Neural progenitor cell (in vitro differentiated cells): ENCODE measurements at regions not wholly inside any gene's neighbourhood (a gene's known extent, or its start where the extent isn't known, plus 50 kb on each side); places are given as distances from the start of the nearest gene placed in this dataset.

Experiments used
- EZH2 ChIP-seq: fragments of 200-600 bp; sonication (generic); IDR thresholded peaks from 2 replicates; pipeline ENCODE4 v1.6.1; 2017; ENCODE audit warnings: antibody characterized with exemption, mild to moderate bottlenecking, moderate library complexity
- EZH2phosphoT487 ChIP-seq: fragments of 200-600 bp; sonication (generic); IDR thresholded peaks from 2 replicates; pipeline ENCODE4 v1.6.1; 2017; ENCODE audit warnings: antibody characterized with exemption
- TF ChIP-seq, protein P1 (sequence below): fragments of 200-600 bp; sonication (generic); IDR thresholded peaks from 2 replicates; pipeline ENCODE4 v1.5.1; 2017; ENCODE audit warnings: antibody characterized with exemption, mild to moderate bottlenecking

DNA sequence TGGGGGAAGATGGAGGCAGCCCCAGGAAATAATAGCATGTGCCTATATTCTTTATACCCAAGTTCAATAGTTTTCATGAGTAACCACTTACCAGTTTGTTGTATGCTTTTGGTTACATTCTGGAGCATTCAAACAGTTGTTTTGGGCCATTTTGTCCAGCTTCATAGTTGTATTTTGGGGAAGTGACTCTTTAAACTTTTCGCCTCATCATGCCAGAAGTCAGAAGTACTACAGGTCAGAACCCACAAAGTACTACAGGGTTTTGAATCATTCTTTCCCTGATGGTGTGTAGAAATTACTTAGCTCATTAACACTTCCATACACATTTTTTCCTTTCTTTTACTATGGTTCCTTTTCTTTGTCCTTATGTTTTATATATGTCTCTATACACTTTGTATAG lies 210.6 kb downstream of the ARPP21 start:
- TF ChIP-seq, protein P1, sequence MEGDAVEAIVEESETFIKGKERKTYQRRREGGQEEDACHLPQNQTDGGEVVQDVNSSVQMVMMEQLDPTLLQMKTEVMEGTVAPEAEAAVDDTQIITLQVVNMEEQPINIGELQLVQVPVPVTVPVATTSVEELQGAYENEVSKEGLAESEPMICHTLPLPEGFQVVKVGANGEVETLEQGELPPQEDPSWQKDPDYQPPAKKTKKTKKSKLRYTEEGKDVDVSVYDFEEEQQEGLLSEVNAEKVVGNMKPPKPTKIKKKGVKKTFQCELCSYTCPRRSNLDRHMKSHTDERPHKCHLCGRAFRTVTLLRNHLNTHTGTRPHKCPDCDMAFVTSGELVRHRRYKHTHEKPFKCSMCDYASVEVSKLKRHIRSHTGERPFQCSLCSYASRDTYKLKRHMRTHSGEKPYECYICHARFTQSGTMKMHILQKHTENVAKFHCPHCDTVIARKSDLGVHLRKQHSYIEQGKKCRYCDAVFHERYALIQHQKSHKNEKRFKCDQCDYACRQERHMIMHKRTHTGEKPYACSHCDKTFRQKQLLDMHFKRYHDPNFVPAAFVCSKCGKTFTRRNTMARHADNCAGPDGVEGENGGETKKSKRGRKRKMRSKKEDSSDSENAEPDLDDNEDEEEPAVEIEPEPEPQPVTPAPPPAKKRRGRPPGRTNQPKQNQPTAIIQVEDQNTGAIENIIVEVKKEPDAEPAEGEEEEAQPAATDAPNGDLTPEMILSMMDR = no peak
- TF ChIP-seq EZH2 (no peak), EZH2phosphoT487 (no peak)
